Spleen (tissue), 11 donors: ENCODE measurements at regions not wholly inside any gene's neighbourhood (a gene's known extent, or its start where the extent isn't known, plus 50 kb on each side); places are given as distances from the start of the nearest gene placed in this dataset.
"Not testable (repeated sequence)": the region's sequence is repeated elsewhere in the genome, so short reads cannot be mapped to it uniquely, and the experiment has no call there.

Experiments used
- DNase-seq: peaks from one replicate; pipeline ENCODE4 v3.0.0-alpha.2; 2020
- H3K27ac ChIP-seq, 8 donors: fragments of 200-600 bp; sonication (generic) in 7 of 8; 1 replicate in 4 of 8; 2 replicates in 4 of 8; pipeline versions ENCODE4 v1.5.0 to v1.8.0; 2016 to 2021; ENCODE audit warnings: inconsistent platforms in 4 of 8, mild to moderate bottlenecking in 4 of 8, moderate library complexity in 1 of 8
- H3K27me3 ChIP-seq, 7 donors: fragments of 200-600 bp; sonication (generic) in 6 of 7; replicated peaks in 1 of 7; 1 replicate in 4 of 7; 2 replicates in 3 of 7; pipeline versions ENCODE4 v1.5.0 to v1.8.0; 2016 to 2021; ENCODE audit warnings: inconsistent platforms in 3 of 7, mild to moderate bottlenecking in 1 of 7
- H3K36me3 ChIP-seq, 6 donors: fragments of 200-600 bp; sonication (generic) in 5 of 6; 1 replicate in 4 of 6; 2 replicates in 2 of 6; pipeline versions ENCODE4 v1.5.0 to v1.8.0; 2016 to 2021; ENCODE audit warnings: inconsistent platforms in 2 of 6
- H3K4me1 ChIP-seq, 6 donors: fragments of 200-600 bp; sonication (generic) in 5 of 6; 1 replicate in 3 of 6; 2 replicates in 3 of 6; pipeline versions ENCODE4 v1.5.0 to v1.8.0; 2016 to 2021; ENCODE audit warnings: inconsistent platforms in 3 of 6
- H3K4me3 ChIP-seq, 8 donors: fragments of 200-600 bp; sonication (generic) in 7 of 8; 1 replicate in 4 of 8; 2 replicates in 4 of 8; pipeline versions ENCODE4 v1.5.0 to v1.8.0; 2016 to 2021; ENCODE audit warnings: inconsistent platforms in 4 of 8, mild to moderate bottlenecking in 4 of 8, moderate library complexity in 2 of 8
- H3K9me3 ChIP-seq, 8 donors: fragments of 200-600 bp; sonication (generic) in 7 of 8; 1 replicate in 4 of 8; 2 replicates in 4 of 8; pipeline versions ENCODE4 v1.5.0 to v1.8.0; 2016 to 2021; ENCODE audit warnings: inconsistent platforms in 4 of 8
- POLR2A ChIP-seq, 3 donors: fragments of 450-650 bp; IDR thresholded peaks; one replicate each; pipeline ENCODE4 v1.5.1; 2017; ENCODE audit warnings: antibody characterized with exemption in 3 of 3, mild to moderate bottlenecking in 1 of 3
- POLR2AphosphoS5 ChIP-seq, 3 donors: sonication (generic); formaldehyde crosslinking; IDR thresholded peaks; one replicate each; pipeline ENCODE4 v1.5.1; 2017; ENCODE audit warnings: antibody characterized with exemption in 3 of 3
- WGBS, 5 donors: extraction: QIAGEN DNeasy Blood & Tissue Kit in 3 of 5; methylation state at CpG; one replicate each; pipeline versions ENCODE4 v1.1.5 to v1.1.7; 2013 to 2018; 5-methylcytosine and 5-hydroxymethylcytosine counted together
- intact Hi-C: fragments of 100-400 bp; cut with DNase I; formaldehyde crosslinking; loops from one replicate; pipeline ENCODE4 v1.15.0; 2023; ENCODE audit warnings: low total_unique reads
- TF ChIP-seq, protein P1 (sequence below), 11 experiments: fragments of 200-600 bp in 7 of 11; fragments of 450-650 bp in 4 of 11; sonication (generic) in 4 of 11; IDR thresholded peaks in 8 of 11; conservative IDR thresholded peaks in 3 of 11; 1 replicate in 7 of 11; 2 replicates in 4 of 11; pipeline versions ENCODE4 v1.4.0 to v1.8.0; 2016 to 2021; ENCODE audit warnings: antibody characterized with exemption in 11 of 11, inconsistent platforms in 4 of 11, mild to moderate bottlenecking in 1 of 11
- donor health status: healthy with polysubstance abuse.
- donor health status: DM: no; HTN: no; CAD: no; lungs with moderate emphysema.
- donor health status: DM: no; HTN: no; CAD: no.
- donor health status: Bipolar disorder and iron deficiency.
- donor health status: healthy.
- donor health status: DM: no; HTN: no; CAD: no.
- donor health status: DM: yes; HTN: yes; CAD: no.

DNA sequence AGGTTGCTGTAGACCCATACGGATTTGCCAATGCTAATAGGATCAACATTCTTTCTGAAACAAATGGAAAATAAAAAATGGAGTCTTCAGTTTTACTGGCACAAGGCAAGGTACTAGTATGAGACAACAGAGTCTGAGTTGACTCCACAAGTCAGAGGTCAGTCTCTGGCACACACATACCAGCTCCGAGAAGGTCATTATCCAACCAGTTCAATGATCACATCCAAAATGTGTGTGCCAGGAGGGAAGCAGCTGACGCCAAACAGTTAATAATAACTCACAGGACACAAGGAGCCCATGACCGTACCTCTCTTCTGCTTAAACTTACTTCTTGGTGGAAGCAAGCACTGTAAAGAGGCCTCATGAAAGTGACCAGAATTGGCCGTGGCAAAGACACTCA is 528.6 kb downstream of the ZNF516 start:
- 68 to 83% (median 74%) methylated on average over 5 of the region's 5 CpGs for WGBS, 5 donors
- no peak overlapping the region for H3K27ac ChIP-seq
- H3K27me3 ChIP-seq = no peaks in the 10 kb centered on the region
- TF ChIP-seq POLR2AphosphoS5 (IDR thresholded peaks at IDR 0.05) (no peak), POLR2A (IDR thresholded peaks at IDR 0.05) (no peak)
- TF ChIP-seq, protein P1, sequence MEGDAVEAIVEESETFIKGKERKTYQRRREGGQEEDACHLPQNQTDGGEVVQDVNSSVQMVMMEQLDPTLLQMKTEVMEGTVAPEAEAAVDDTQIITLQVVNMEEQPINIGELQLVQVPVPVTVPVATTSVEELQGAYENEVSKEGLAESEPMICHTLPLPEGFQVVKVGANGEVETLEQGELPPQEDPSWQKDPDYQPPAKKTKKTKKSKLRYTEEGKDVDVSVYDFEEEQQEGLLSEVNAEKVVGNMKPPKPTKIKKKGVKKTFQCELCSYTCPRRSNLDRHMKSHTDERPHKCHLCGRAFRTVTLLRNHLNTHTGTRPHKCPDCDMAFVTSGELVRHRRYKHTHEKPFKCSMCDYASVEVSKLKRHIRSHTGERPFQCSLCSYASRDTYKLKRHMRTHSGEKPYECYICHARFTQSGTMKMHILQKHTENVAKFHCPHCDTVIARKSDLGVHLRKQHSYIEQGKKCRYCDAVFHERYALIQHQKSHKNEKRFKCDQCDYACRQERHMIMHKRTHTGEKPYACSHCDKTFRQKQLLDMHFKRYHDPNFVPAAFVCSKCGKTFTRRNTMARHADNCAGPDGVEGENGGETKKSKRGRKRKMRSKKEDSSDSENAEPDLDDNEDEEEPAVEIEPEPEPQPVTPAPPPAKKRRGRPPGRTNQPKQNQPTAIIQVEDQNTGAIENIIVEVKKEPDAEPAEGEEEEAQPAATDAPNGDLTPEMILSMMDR (IDR thresholded peaks at IDR 0.05 in 8 of 11, conservative IDR thresholded peaks at IDR 0.05 in 3 of 11) = no peak
- H3K9me3 ChIP-seq = no peaks in the 10 kb centered on the region
- no peaks in the 10 kb centered on the region for H3K36me3 ChIP-seq
- H3K4me3 ChIP-seq = no peak overlapping the region
- no peaks in the 10 kb centered on the region for H3K4me1 ChIP-seq
- no peak for DNase-seq
- intact Hi-C loops = no loop called here

DNA sequence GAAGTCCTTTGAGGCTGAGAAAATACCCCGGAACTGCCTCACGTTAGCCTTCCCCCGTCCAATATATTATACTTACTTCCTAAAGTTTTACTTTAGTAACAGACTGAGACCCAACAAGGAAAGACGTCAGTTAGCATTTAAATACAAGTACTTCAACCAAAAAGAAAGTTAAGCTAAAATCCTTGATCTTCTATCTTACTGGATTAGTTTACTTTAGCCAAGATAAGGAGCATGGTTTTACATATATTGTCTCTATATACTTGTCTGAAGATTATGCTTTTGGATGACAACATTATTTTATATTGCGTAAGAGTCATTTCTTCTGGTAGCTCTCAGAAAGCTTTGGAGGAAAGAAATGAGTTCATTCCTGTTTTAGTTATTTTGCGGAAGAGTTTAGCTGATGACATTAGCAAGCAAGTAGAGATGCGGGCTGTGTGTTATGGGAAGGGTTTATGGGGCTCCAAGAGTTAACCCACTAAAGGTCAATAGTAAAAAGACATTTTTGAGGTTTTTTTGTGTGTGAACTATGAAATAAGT is 532.9 kb downstream of the ZNF516 start:
- WGBS, 5 donors = 78 to 90% (median 84%) methylated on average over 7 of the region's 7 CpGs
- Histone ChIP-seq H3K27me3 (no peaks in the 10 kb centered on the region), H3K4me3 (no peak overlapping the region), H3K36me3 (no peaks in the 10 kb centered on the region), H3K9me3 (no peaks in the 10 kb centered on the region), H3K4me1 (no peaks in the 10 kb centered on the region), H3K27ac (no peak overlapping the region)
- TF ChIP-seq POLR2AphosphoS5 (IDR thresholded peaks at IDR 0.05) (no peak), POLR2A (IDR thresholded peaks at IDR 0.05) (no peak)
- TF ChIP-seq, protein P1 (IDR thresholded peaks at IDR 0.05 in 8 of 11, conservative IDR thresholded peaks at IDR 0.05 in 3 of 11) = no peak
- intact Hi-C loops = no loop called here
- no peak for DNase-seq

DNA sequence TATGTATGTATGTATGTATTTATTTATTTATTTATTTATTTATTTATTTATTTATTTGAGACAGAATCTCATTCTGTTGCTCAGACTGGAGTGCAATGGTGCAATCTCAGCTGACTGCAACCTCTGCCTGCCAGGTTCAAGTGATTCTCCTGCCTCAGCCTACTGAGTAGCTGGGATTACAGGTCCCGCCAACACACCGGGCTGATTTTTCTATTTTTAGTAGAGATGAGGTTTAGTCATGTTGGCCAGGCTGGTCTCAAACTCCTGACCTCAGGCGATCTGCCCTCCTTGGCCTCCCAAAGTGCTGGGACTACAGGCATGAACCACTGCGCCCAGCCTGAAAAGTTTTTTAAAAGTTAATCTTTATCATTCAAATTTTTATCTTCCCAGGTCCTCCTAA is 532.9 kb upstream of the SMIM21 start:
- H3K27me3 ChIP-seq, H3K4me3 ChIP-seq, DNase-seq, H3K9me3 ChIP-seq, H3K36me3 ChIP-seq, H3K27ac ChIP-seq, H3K4me1 ChIP-seq, intact Hi-C loops: not testable (repeated sequence)
- 91 to 96% (median 92%) methylated on average over 4 of the region's 4 CpGs for WGBS, 5 donors

DNA sequence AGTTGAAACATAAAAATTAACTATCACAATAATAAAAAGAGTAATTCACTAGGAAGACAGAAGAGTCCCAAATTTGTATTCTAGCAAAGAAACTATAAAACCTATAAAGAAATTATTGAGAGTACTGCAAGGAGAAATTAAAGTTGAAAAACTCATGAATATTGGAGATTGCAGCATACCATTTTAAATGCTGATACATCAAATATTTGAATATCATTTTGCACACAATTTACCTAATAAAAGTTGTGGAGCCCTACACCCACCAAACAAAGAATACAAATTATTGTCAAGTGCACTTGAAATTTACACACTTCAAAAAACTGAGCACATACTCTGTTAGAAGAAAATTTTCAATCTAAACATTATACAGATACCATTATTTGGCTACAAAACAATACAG is 531.6 kb upstream of the SMIM21 start:
- Histone ChIP-seq H3K36me3 (no peaks in the 10 kb centered on the region), H3K4me1 (no peaks in the 10 kb centered on the region), H3K4me3 (no peak overlapping the region), H3K27me3 (no peaks in the 10 kb centered on the region), H3K9me3 (peaks cover 0 to 10% (median 0%) of the 10 kb centered on the region in 8 donors), H3K27ac (no peak overlapping the region)
- DNase-seq = no peak
- no peak for TF ChIP-seq POLR2AphosphoS5 (IDR thresholded peaks at IDR 0.05)
- TF ChIP-seq, protein P1 (IDR thresholded peaks at IDR 0.05 in 8 of 11, conservative IDR thresholded peaks at IDR 0.05 in 3 of 11) = no peak
- intact Hi-C loops = no loop called here

DNA sequence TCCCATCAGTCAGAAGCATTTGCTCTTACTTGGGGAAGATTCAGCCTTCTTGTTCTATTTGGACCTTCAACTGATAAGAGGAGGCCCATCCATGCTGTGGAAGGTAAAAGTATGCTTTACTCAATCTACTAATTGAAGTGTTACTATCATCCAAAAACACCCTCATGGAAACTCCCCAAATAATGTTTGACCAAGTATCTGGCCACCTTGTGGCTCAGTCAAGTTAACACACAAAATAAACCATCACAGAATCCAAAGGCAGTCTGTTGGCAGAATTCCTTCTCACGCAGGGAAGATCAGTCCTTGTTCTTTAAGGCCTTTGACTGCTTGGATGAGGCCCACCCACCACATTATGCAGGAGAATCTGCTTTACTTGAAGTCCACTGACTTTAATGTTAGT is 531.2 kb upstream of the SMIM21 start:
- WGBS, 5 donors = 76 to 91% (median 87%) methylated on average over 1 of the region's 1 CpG
- Histone ChIP-seq H3K4me1 (no peaks in the 10 kb centered on the region), H3K4me3 (no peak overlapping the region), H3K27ac (no peak overlapping the region), H3K9me3 (peaks cover 0 to 10% (median 0%) of the 10 kb centered on the region in 8 donors), H3K27me3 (no peaks in the 10 kb centered on the region), H3K36me3 (no peaks in the 10 kb centered on the region)
- TF ChIP-seq POLR2A (IDR thresholded peaks at IDR 0.05) = no peak
- TF ChIP-seq, protein P1 (IDR thresholded peaks at IDR 0.05 in 8 of 11, conservative IDR thresholded peaks at IDR 0.05 in 3 of 11) = no peak
- DNase-seq = no peak
- intact Hi-C loops = no loop called here
